HL-60 (cell line): ENCODE measurements at regions not wholly inside any gene's neighbourhood (a gene's known extent, or its start where the extent isn't known, plus 50 kb on each side); places are given as distances from the start of the nearest gene placed in this dataset.

Experiments
- CTCF ChIP-seq: IDR thresholded peaks from one replicate; pipeline ENCODE4 v1.5.1; 2011; ENCODE audit warnings: low read length, control low read depth, inconsistent platforms; ENCODE audit not compliant: insufficient read depth
- POLR2AphosphoS5 ChIP-seq: IDR thresholded peaks from 2 replicates; pipeline ENCODE4 v1.6.1; 2012; ENCODE audit warnings: low read depth
- REST ChIP-seq: IDR thresholded peaks from 2 replicates; pipeline ENCODE4 v1.6.1; 2012; ENCODE audit warnings: low read depth; ENCODE audit not compliant: insufficient replicate concordance
- SPI1 ChIP-seq: IDR thresholded peaks from 2 replicates; pipeline ENCODE4 v1.6.1; 2012; ENCODE audit warnings: low read depth, mild to moderate bottlenecking, borderline replicate concordance

GRCh38 chr12:73656375-73656774, 881.3 kb upstream of the ATXN7L3B start:
- TF ChIP-seq CTCF (no peak), SPI1 (no peak), REST (no peak), POLR2AphosphoS5 (no peak)
